Fibroblast of lung (primary cell): ENCODE measurements at regions not wholly inside any gene's neighbourhood (a gene's known extent, or its start where the extent isn't known, plus 50 kb on each side); places are given as distances from the start of the nearest gene placed in this dataset.
"Not testable (repeated sequence)": the region's sequence is repeated elsewhere in the genome, so short reads cannot be mapped to it uniquely, and the experiment has no call there.

Source experiments
- EZH2 ChIP-seq: IDR thresholded peaks from 2 replicates; pipeline ENCODE4 v1.5.1; 2012; ENCODE audit warnings: low read length, control low read depth, mild to moderate bottlenecking; ENCODE audit errors: missing control alignments
- TF ChIP-seq, protein P1 (sequence below), 2 donors: IDR thresholded peaks in 1 of 2; conservative IDR thresholded peaks in 1 of 2; 1 replicate in 1 of 2; 2 replicates in 1 of 2; pipeline ENCODE4 v1.5.1; 2011 to 2012; ENCODE audit warnings: low read length in 2 of 2, control low read depth in 1 of 2, inconsistent platforms in 1 of 2, low read depth in 1 of 2, mild to moderate bottlenecking in 1 of 2

DNA sequence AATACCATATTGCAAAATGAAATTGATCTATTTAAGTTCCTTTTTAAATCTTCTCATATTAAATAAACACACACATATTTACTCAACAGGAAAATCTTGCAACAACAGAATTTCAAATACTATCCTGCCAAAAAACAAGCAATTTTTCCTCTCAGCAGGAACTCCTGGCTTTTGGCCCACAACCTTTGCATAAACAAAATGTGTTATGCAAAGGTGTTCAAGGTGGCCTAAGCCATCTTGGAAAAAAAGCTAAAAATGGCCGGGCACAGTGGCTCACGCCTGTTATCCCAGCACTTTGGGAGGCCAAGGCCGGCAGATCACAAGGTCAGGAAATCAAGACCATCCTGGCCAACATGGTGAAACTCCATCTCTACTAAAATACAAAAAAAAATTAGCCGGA lies 383.6 kb downstream of the KCNJ18 start:
- TF ChIP-seq, protein P1, sequence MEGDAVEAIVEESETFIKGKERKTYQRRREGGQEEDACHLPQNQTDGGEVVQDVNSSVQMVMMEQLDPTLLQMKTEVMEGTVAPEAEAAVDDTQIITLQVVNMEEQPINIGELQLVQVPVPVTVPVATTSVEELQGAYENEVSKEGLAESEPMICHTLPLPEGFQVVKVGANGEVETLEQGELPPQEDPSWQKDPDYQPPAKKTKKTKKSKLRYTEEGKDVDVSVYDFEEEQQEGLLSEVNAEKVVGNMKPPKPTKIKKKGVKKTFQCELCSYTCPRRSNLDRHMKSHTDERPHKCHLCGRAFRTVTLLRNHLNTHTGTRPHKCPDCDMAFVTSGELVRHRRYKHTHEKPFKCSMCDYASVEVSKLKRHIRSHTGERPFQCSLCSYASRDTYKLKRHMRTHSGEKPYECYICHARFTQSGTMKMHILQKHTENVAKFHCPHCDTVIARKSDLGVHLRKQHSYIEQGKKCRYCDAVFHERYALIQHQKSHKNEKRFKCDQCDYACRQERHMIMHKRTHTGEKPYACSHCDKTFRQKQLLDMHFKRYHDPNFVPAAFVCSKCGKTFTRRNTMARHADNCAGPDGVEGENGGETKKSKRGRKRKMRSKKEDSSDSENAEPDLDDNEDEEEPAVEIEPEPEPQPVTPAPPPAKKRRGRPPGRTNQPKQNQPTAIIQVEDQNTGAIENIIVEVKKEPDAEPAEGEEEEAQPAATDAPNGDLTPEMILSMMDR (conservative IDR thresholded peaks at IDR 0.05 in 1 of 2, IDR thresholded peaks at IDR 0.05 in 1 of 2; ENCODE audit: low read depth in 1 of 2, low read length in 2 of 2): not testable (repeated sequence)
- TF ChIP-seq EZH2: not testable (repeated sequence)
